HG02981 (cell line): ENCODE measurements at regions not wholly inside any gene's neighbourhood (a gene's known extent, or its start where the extent isn't known, plus 50 kb on each side); places are given as distances from the start of the nearest gene placed in this dataset.
"Not testable (repeated sequence)": the region's sequence is repeated elsewhere in the genome, so short reads cannot be mapped to it uniquely, and the experiment has no call there.

Experiments
- ATAC-seq: cut with Tn5 transposase; IDR thresholded peaks from one replicate; pipeline ENCODE4 v1.9.1; 2021; ENCODE audit warnings: mild to moderate bottlenecking, moderate library complexity; ENCODE audit not compliant: unreplicated experiment

DNA sequence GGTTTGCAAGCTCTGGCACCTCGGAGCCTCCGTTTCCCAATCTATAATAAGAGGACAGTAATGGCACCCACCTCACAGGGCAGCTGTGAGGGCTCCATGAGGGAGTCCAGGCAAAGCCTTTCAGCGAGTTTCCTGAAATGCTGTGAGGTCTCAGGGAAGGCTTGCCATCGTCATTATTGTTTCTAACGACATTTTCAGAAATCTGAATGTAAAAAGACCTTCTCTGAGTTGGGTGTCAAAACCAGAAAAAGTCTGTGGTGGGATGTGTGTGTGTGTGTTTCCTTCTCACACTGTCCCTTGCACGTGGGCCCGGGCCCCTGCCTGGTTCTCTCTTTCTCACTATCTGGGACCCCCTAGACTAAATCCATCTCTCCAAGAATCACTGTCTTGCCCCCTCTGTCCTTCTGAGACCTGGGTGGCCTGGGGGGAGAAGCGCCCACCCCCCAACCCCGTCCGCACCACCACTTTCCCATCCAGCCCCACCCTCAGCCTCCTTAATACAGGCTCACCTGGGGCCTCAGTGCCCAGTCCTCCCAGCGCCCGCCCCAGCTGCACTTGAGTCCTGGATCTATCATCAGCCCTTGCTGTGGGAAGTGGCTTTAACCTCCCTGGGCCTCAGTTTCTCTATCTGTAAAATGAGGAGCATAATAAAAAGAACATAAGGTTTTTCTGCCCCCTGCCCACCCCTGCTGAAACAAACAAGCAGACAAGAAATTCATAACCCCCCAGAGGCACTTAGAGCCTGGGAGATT, 180.3 kb downstream of the C9orf50 start:
- no peak for ATAC-seq

DNA sequence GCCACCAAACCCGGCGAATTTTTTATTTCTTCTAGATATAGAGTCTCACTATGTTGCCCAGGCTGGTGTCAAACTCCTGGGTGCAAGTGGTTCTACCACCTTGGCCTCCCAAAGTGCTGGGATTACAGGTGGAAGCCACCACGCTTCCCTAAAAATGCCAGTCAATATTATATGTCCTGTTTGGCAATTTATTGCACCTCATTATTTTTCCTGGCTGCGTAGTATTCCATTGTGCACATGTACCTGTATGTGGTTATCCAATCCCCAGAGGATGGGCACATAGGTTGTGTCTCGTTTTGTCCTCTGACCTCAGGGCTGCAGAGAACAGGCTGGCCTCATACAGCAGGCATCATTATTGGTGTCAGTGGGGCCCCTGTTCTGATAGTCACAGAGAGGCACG, 181.7 kb downstream of the C9orf50 start:
- ATAC-seq, result no peak

DNA sequence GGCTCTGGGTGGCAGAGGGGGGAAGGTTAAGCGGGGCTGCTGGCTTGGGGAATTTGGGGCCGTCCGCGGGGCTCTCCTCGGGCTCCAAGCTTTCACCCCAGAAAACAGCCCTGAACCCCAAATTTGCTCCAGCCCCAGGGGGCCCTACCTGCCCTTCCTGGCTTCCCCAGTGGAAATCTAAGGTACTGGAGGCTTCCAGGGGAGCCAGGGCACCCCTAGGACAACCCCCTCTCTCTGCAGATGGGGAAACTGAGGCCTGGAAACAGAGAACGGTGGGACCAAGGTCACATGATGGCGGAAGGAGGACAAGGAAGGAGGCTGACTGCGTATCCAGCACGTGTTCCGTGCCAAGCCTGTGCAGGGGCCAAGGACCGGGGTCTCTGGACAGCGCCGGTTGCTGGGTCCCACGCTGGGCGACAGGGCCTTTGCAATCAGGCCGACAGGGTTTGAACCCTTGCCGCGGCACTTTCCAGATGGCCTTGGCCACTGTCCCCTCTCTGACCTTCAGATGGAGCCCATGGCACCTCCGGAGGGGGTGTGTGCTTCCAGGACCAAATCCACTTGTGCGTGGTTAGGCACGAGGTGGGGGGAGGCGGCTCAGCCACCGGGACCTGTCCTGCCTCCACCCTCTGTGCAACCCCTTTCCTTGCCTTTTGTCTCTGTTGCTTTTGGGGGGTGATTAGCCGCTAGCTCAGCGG, 183.1 kb downstream of the C9orf50 start:
- no peak for ATAC-seq

DNA sequence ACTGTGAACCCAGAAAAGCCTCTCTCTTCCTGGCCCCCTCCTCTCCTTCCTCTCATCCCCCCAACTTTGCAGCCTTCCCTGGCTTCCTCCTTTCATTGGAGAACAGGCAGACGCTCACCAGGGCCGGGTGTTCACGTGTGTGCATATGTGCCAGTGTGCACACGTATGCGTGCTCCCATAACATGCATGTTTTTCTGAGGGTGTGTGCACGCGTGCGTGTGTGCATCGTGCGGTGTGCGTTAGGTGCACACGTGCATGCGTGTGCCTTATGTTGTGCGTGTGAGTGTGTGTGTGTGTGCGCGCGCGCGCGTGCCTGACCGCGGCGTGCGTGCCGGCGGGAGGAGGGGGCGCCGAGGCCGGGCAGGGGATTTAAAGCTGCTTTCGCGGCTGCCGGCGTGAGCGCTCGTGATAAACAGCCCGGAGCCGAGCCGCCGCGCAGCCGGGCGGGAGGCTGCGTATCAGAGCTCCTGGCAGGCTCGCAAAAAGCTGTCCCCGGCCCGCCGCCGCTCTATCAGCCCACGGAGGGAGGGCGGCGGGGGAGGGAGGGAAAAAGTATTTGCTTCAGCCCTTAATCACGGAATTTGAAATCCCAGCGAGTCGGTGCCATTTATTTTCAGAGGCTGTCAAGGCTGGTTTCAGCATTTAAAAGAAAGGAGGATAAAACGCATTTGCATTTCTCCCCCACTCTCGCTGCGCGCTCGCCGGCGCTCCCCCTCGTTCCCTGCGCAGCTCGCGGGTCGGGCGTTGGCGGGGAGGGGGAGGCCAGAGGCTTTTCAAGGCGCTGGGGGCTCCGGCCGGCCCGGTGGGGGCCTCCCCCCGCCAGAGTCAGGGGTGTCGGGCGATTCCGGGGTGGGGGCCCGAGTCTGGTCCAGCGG, 183.9 kb downstream of the C9orf50 start:
- ATAC-seq, result no peak

GRCh38 chr9:129435988-129436717, 184.7 kb downstream of the C9orf50 start:
- ATAC-seq, result no peak

GRCh38 chr9:129435291-129435690, 185.6 kb downstream of the C9orf50 start:
- ATAC-seq, result no peak

- ATAC-seq, result no peak
Measured at GRCh38 chr9:129434187-129434586, 186.7 kb downstream of the C9orf50 start.

DNA sequence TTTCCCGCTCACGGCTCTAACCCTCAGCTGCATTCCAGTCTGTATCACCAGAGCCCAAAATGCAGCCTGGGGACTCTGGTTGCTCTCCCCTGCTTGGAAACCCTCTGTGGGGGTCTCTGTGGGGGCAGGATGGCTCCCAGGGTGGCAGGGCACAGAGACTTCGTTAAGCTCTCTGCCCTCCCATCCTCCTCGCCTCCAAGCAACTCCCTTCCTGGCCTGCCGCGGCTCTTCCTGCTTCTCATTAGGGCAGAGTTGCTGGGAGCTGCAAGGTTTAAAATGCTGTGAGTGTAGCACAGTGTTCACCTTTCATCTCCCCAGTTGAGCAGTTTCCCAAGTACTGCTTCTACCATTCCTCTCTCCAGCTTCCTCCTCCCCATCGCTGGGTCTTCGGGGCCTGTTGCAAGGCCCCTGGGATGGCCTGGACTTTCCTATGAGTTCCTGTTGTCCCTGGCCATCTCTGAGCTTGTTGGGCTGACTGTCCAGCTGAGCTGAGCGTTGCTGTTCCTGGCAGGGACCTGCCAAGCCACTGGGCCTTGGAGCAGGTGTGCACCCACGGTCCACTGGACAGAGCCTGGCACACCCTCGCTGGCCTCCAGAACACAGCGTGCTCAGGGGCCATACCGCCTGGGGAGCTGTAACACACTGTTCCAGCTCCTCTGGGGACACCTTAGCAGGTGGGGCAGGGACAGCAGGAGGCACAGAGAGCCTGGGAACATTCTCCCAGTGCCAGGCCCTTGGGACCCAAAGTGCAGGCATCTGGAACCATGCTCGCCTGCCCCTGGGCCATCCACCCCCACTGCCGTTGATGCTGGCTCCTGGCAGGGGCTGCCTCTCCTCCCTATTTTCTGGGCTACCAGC, 188.4 kb downstream of the C9orf50 start:
- no peak for ATAC-seq

- no peak for ATAC-seq
Measured at GRCh38 chr9:129430940-129431643, 189.8 kb downstream of the C9orf50 start.

- no peak for ATAC-seq
Measured at GRCh38 chr9:129428864-129429577, 191.9 kb downstream of the C9orf50 start.

DNA sequence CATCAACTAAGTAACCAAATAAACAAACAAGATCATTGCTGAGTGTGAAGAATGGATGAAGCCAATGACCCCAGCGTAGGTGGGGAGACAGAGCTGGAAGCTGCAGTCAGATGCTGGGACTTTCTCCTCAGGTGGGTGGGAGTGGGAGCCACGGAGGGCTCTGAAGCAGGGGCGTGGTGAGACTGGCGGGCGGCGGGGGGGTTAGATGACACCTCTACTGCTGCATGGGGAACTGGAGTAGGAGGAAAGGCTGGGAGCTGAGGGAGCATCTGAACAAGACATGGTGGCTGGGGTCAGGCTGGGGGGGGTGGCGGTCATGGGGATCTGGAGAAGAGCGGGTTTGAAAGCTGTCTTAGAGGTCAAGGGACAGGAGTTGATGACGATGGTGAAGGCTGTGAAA, 193.8 kb downstream of the C9orf50 start:
- ATAC-seq, result no peak

DNA sequence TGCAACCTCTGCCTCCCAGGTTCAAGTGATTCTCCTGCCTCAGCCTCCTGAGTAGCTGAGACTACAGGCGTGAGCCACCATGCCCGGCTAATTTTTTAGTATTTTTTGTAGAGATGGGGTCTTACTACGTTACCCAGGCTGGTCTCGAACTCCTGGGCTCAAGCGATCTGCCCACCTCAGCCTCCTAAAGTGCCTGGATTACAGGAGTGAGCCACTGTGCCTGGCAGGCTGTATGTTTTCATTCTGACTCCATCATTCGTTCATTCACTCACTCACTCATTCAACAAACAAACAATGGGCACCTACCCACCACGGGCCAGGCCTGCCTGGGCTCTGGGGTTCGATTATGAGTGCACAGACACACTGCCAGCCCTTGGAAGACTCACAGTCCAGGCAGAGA, 197.1 kb downstream of the C9orf50 start:
- not testable (repeated sequence) for ATAC-seq

GRCh38 chr9:129423216-129423615, 197.7 kb downstream of the C9orf50 start:
- no peak for ATAC-seq

DNA sequence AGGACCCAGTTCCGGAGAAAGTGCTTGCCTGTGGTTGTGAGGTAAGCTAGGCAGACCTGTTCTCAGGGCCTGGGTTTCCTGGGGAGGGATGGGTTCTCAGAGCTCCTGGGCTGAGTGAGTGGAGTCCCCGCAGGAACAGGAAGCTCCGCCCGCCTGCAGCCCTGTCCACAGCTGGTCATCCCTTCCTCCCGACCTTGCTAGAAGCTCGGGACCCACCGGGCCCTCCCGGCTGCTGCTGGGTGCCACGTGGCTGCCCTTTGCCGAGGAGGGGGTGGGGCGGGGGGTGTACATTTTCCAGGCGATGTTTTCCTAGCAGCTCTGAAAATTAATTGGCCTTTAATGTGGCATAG, 198.1 kb downstream of the C9orf50 start:
- ATAC-seq, result no peak

GRCh38 chr9:129422032-129422842, 198.7 kb downstream of the C9orf50 start:
- no peak for ATAC-seq

DNA sequence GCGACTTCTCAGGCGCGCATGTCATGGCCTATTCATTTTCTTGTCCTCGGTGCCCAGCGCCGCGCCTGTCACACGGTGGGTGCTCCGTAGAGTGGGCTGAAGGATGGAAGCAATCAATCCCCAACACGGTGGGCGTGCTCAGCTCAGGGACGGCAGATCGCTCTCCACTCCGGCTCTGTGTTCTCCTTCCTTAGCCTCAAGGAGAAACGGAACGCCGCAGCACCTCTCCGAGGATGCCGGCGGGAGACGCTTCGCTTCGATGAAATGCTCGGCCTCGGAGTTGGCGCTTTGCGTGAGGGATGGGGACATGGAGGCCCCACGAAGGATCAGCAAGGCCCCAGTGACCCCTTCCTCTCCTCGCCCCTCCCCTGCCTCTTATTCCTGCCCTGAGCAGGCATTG, 199.5 kb downstream of the C9orf50 start:
- no peak for ATAC-seq

DNA sequence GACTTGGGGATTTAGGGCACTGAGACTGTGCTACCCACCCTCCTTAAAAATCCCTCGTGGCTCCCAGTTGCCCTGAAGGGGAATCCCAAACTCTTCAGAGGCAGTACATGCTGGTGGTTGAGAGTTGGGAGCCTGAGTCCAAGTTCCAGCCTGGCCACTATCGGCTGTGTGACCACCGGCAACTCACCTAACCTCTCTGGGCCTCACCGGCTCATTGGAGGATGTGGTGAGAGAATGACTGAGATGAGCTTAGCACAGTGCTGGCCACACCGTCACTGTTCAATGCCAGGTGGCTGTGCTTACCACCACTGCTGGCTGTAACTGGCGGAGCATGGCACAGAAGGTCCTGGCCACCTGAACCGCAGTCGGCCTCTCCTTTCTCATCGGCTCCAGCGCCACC, 200.2 kb downstream of the C9orf50 start:
- no peak for ATAC-seq

GRCh38 chr9:129419382-129419899, 201.5 kb downstream of the C9orf50 start:
- no peak for ATAC-seq
